GM21381 (cell line): ENCODE measurements at regions not wholly inside any gene's neighbourhood (a gene's known extent, or its start where the extent isn't known, plus 50 kb on each side); places are given as distances from the start of the nearest gene placed in this dataset.
"Not testable (repeated sequence)": the region's sequence is repeated elsewhere in the genome, so short reads cannot be mapped to it uniquely, and the experiment has no call there.

Source experiments
- ATAC-seq: cut with Tn5 transposase; IDR thresholded peaks from one replicate; pipeline ENCODE4 v1.9.1; 2021; ENCODE audit warnings: mild to moderate bottlenecking, moderate library complexity; ENCODE audit not compliant: unreplicated experiment

DNA sequence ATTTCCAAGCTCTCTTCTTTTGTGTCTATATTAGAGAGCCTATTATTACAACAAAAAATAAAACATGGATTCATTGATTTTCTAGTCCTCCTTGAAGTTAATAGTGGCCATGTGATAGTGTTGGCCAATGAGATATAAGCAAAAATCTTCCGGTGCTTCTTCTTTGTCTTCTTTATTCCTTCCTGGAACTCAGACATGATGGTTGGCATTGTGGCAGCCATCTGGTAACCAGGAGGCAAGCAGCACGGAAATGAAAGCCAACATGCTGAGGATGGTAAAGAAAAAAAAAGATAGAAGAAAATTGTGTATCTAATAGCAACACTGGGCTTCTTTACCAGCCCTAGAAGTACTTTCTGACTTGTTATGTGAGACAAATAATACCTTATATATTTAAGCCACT lies 50.8 kb upstream of the SEL1L start:
- ATAC-seq = no peak

GRCh38 chr14:81589381-81590065 lies 55.9 kb upstream of the SEL1L start:
- ATAC-seq = no peak

DNA sequence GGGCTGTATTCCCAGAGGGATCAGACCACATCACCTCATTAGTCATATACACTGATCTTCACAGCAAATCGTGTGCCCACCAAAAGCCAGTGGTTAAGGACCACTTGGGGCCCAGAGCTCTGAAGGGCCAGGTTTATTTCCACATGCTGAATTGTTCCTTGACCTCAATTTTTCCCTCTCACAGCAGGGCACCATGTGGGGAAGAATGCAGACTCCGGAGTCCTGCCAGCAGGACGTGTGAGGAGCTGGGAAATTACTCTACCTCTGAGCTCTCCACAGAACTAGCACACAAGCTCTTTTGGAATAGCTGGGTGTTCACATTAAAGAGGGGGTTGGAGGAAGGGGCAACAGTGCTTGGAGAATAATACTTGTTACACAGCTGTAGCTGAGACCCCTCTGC lies 57.6 kb upstream of the SEL1L start:
- no peak for ATAC-seq

GRCh38 chr14:81594012-81594411 lies 60.4 kb upstream of the SEL1L start:
- ATAC-seq = no peak

GRCh38 chr14:81605660-81606059 lies 72.0 kb upstream of the SEL1L start:
- no peak for ATAC-seq

GRCh38 chr14:81613341-81614045 lies 79.8 kb upstream of the SEL1L start:
- ATAC-seq = no peak

GRCh38 chr14:81614302-81614701 lies 80.6 kb upstream of the SEL1L start:
- not testable (repeated sequence) for ATAC-seq

GRCh38 chr14:81618695-81619094 lies 85.0 kb upstream of the SEL1L start:
- ATAC-seq = no peak

DNA sequence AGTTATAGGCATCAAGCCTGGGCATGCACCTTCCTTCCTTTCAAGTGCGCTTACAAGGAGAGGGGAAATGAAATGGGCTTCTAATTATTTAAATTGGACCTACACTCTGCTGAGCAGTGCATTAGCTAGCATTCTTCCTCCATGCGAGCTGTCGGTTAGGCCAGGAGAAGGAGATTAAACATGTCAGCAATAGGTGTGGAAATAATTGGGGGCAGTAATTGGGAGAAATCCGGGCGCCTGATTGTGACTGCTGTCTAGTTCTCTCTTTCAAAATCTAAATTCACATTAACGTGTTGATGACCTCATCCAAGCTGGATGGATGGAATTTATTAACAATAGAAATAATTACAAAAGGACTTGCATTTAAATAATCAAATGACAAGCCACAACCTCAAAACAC lies 86.2 kb upstream of the SEL1L start:
- ATAC-seq = no peak

GRCh38 chr14:81623771-81624396 lies 90.2 kb upstream of the SEL1L start:
- not testable (repeated sequence) for ATAC-seq

DNA sequence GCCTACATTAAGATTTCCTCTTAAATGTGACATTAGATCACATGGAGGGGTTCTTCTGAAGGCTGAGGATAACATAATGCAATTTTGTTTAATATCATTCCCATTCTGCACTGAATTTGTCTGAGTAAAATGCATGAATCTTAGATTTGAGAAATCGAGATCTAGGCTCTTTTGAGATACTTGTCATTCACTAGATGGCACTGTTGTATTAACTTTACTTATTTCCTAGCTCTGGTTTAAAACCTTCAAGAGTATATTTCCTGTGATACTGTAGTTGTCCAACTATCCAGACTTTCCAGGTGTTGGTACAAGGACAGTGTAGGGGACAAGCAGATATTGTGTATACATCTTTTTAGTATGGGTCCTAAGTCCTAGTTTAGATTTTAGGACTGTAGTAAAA lies 91.7 kb upstream of the SEL1L start:
- ATAC-seq = peak; percentile 46

- ATAC-seq = no peak
These were observed 98.5 kb upstream of the SEL1L start for GRCh38 chr14:81632157-81632556.

DNA sequence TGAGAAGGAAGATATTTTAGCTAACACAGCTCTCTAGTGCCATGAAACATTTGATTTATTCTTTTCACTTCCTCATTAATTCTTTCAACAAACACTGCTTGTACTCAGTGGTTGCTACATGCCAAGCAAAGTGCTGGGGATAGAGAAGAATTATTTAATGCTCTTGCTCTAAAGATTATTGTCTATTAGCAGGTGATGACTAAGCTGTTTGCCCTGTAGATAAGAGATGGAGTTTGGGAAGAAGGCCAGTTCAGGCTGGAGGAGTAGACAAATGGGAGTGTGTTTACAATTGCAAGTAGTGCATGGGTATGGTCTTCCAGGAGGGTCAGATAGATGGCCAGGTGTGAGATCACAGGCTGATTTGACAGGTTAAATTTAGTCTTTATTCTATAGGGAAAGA lies 99.8 kb upstream of the SEL1L start:
- no peak for ATAC-seq

DNA sequence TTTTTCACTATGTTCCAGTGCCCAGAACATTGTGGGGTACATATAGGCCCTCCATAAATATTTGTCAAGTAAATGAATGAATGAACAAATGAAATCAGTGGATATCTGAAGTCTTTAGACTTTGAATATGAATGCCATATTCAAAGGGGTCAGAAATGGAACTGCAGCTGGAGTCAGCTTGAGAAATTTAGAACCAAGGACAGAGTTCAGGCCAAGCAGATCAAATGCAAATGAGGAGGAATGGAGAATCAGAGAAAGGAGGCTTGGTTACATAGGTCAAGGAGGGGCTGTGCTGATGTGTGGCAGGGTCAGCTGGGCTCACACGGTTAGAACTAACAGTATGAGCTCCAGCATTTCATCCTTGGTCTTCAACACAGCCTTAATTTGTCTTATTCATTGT lies 104.0 kb upstream of the SEL1L start:
- ATAC-seq = no peak

GRCh38 chr14:81638656-81639280 lies 105.1 kb upstream of the SEL1L start:
- ATAC-seq = no peak

DNA sequence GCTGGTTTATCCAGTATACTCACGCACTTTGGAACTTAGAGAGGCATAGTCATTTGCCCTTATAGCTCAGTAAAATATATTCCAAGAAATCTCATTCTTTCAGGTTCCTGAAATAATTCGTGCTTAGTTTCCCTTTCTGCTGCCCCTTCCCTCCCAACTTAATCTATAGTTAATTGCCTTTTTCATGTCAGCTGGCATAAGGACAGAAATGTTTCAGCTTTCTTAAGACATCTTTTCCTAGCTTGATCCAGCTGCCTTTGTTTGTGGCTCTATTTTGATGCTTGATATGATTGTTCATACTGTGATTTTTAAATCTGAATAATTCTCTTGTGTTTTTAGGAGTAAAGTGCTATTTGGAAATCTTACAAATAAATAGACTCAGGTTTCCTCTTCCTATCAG lies 120.0 kb upstream of the SEL1L start:
- ATAC-seq = no peak

- no peak for ATAC-seq
These were observed 122.0 kb upstream of the SEL1L start for GRCh38 chr14:81655423-81656314.

- no peak for ATAC-seq
These were observed 123.2 kb upstream of the SEL1L start for GRCh38 chr14:81656811-81657210.

DNA sequence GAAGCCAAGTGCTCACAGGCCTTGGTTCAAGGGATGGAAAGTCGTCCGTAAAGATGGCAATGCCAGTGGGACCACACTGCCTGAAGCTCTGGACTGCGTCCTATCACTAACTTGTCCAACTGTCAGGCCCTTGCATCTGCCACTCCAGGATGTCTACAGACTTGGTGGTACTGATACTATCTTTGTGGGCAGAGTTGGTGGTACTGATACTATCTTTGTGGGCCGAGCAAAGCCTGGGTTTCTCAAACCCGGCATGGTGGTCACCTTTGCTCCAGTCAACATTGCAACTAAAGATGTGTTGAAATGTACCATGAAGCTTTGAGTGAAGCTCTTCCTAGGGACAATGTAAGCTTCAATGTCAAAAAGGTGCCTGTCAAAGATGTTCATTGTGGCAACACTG lies 128.4 kb upstream of the SEL1L start:
- ATAC-seq = no peak

DNA sequence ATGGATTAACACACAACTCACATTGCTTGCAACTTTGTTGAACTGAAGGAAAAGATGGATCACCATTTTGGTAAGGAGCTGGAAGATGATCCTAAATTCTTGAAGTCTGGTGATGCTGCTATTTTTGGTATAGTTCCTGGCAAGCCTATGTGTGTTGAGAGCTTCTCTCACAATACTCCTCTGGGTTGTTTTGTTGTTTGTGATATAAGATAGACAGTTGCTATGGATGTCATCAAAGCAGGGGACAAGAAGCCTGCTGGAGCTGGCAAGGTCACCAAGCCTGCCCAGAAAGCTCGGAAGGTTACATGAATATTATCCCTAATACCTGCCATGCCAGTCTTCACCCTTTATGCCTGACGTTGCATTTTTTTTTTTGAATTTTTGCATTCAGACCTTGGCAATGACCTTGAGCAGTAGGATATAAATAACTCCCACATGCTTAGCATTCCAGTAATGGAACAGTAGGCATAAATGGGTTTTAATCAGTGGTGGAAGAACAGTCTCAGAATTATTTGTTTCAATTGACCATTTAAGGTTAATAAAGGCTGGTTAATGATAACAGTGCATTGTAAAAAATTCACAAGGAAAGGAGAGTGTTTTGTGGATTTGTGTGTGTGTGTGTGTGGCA lies 129.0 kb upstream of the SEL1L start:
- no peak for ATAC-seq
